SW 1271 (cell line): ENCODE measurements at regions not wholly inside any gene's neighbourhood (a gene's known extent, or its start where the extent isn't known, plus 50 kb on each side); places are given as distances from the start of the nearest gene placed in this dataset.
A peak's percentile ranks its signal among the peaks of the same experiment; 100 is the strongest.

Experiments used
- DNase-seq, 2 experiments: peaks; one replicate each; lab custom pipeline; 2025; lab: John Stamatoyannopoulos, UW

GRCh38 chr2:222146488-222146887 lies 152.3 kb downstream of the PAX3 start:
- no peak for DNase-seq

GRCh38 chr2:222142027-222142426 lies 156.8 kb downstream of the PAX3 start:
- DNase-seq = peak in 1 of 2 experiments; percentile 18

DNA sequence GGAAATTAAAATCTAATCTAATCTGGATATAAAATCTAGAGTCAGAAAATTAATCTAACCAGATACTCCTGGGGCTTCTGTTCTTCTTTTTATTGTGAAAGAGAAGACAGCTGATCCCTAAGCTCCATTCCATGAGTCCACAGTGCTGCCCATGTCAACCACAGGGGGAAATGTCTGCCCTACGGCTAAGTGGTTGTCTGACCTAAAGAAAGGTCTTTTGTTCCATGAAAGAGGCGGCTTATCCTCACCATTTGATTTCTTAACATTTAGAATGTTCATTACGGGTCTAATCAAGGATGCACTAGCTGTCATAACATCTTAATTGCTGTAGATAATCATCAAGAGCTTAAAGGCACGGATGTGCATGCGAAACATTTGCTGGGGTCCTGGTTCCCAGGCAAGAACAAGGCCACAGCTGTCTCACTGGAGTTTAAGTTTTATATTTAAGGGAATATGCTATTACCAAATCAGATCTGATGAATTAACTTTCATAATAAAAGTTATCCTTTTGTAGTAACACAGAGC lies 162.6 kb downstream of the PAX3 start:
- DNase-seq = no peak

DNA sequence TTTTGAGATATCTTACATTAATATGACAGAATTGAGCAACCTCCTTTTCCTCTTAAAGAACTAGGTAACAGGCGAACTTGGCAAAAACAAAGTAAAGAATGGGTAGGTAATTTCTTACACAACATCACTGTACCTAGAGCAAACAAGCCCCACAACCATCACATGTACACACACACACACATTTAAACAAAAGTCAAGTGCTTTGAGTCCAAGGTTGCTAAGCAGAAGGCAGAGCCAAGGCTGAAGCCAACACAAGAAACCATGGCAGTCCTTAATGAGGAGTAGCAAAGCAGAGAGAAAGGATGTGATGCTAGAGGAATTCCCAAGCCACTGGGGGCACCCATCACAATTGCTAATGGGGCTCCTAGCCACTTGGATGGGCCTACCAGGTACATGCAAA lies 164.1 kb downstream of the PAX3 start:
- DNase-seq = no peak

DNA sequence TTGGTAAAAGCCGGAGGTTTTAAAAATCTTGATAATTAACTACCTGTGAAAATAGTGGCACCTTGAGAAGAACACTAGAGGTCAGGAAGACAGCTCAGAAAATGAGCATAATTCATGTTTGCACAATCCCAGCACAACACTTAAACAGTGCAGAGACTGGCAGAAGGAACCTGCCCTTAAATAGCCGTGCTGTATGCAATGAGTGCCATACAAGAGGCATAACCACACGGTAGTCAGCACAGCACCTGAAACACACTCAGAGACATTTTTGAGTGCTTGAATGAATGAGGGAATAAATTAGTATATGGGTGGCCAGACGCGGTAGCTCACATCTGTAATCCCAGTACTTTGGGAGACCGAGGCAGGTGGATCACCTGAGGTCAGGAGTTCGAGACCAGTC lies 164.9 kb downstream of the PAX3 start:
- DNase-seq = no peak

DNA sequence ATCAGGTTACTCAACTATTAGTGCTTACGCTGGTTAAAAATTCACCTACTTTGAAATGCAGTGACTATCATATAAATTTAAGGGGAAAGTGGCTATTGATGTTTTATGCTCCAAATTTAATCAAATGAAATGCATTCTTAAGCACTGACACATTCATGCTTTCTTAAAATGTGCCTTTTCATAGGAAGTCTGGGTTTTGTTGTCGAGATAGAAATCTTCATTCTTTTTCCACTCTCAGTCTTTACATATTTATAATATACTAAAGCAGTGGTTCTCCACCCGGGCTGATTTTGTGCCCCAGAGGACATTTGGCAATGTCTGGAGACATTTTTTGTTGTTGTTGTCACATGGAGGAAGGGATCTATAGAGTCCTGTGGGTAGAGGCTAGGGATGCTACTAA lies 167.9 kb downstream of the PAX3 start:
- no peak for DNase-seq

- no peak for DNase-seq
These were observed 171.1 kb downstream of the PAX3 start for GRCh38 chr2:222127660-222128059.

- no peak for DNase-seq
These were observed 177.9 kb downstream of the PAX3 start for GRCh38 chr2:222120933-222121332.

GRCh38 chr2:222115296-222115695 lies 183.5 kb downstream of the PAX3 start:
- no peak for DNase-seq

DNA sequence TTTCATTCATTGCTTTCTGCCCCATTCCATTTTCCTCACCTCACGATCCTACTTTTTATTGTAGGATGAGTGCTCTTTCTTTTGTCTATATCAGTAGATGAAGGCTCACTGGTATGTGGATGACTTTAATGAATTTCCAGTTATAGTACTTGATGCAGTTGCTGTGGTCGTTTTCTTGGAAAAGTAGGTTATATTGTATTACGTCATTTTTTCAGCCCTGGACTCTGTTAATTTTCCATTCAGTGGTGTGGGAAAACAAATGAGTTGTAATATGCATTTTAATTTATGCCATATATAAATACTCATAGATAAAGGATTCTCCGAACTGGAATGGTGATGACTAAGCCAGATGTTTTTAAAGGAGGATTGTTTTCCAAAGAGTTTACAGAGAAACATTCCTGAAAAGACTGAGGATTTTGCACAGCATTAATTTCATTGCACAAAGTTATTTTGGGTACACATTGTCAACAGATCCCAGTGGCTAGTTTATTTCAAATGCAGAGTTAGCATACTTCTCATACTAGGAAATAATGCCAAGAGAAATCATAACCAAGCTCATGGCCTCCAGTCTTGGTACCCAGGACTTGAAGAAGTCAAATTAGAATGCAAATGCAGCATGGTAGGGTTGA lies 189.7 kb downstream of the PAX3 start:
- no peak for DNase-seq

- no peak for DNase-seq
These were observed 190.3 kb downstream of the PAX3 start for GRCh38 chr2:222108497-222108896.

- DNase-seq = no peak
These were observed 193.8 kb downstream of the PAX3 start for GRCh38 chr2:222105046-222105445.

GRCh38 chr2:222102575-222103349 lies 196.0 kb downstream of the PAX3 start:
- DNase-seq = no peak

DNA sequence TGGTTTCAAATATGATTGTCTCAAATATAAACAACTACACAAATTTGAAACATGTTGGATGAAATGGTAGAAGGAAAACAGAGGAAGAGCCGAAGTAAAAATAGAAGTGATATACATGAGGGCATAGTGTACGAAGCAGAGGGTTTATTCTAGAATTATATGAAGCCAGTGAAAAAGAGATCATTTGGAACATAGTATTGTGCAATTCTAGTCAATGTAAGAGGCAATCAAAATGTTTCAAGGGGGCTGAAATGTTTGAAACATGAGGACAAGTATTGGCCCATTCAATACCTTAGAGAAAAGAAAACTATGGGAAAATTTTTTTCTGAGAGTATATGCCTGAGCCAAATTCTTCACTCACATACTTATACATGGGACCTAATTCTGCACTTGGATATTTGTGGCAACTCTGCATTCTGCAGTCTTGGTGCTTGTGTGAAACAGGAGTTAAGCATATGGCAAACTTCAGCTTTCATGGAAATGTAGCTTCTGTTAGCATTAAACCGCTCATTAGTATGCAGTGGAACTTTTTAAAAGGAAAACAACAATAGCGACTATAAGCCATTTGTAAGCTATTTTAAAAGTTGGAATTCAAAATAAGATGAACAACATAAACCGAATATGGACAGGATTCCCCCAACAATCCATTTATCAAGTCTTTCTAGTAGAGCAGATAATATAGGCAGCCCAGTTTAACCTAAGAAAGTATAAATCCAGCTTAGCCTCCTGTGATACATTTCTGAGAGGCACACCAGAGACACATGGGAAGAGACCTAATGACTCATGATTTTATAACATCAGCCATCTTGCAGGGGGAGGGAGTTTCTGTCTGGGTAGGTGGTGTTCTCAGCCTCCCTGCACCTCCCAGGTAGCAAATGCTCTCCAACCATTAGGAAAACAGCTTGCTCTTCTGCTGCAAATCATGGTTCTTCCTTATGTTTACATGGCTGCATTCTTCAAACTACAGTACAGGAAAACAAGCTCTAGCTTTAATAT lies 197.8 kb downstream of the PAX3 start:
- DNase-seq = no peak

- no peak for DNase-seq
These were observed 210.2 kb downstream of the PAX3 start for GRCh38 chr2:222088561-222088960.

- no peak for DNase-seq
These were observed 210.8 kb downstream of the PAX3 start for GRCh38 chr2:222087998-222088397.

GRCh38 chr2:222082201-222082600 lies 216.6 kb downstream of the PAX3 start:
- no peak for DNase-seq

GRCh38 chr2:222080141-222080540 lies 218.7 kb downstream of the PAX3 start:
- no peak for DNase-seq

DNA sequence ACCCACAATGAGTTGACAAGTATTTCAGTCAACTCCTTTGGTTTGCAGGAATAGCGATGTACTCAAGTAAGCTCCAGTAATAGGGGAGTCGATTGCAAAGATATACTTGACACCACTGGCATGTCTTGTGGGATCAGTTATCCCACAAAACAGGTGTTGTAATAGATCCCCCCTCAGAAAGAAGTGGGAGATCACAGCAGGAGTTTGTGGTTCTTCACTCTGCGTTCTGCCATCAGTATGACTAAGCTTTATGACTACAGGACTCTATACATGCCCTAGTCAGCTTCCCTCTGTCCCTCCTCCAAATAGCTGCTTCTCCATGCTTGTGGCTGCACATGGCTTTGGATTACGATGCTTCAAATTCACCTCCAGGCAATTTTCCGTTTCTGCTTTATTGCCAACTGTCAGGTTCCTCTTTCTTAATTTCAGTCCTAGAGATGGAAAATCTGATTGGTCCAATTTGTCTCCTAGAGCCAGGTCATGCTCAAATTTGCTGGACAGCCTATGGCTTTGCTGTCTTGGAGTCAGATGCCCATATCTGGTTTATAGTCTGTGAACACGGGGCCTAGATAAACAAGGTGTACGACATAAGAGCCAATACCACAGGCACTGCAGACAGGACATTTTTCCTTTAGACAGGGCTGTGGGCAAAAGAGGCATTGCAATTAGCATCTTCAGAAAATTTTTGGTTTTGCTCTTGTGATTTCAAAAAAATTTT lies 221.7 kb downstream of the PAX3 start:
- no peak for DNase-seq

- DNase-seq = no peak
These were observed 224.1 kb downstream of the PAX3 start for GRCh38 chr2:222074674-222075073.

DNA sequence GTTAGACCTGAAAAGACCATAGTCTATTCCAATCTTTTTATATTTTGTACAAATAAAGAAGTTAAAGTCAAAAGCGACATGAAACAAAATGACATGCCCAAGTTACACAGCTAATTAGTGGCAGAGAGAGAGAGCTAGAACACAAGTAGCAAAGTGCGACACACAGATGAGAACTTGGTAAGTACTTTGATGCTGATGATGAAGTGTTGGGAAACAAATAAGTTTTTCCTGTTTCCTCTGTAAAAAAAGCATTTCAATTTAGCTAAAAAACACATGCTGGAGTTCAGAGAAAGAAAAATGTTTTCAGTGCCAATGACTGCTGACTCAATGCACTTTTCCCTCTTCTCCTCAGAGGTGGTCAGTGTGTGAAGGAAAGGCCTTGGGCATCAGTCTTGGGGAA lies 226.9 kb downstream of the PAX3 start:
- no peak for DNase-seq

- no peak for DNase-seq
These were observed 234.5 kb downstream of the PAX3 start for GRCh38 chr2:222064286-222064685.
